ENCODE measurements at regions not wholly inside any gene's neighbourhood (a gene's known extent, or its start where the extent isn't known, plus 50 kb on each side); places are given as distances from the start of the nearest gene placed in this dataset.

GRCh38 chr10:8158193-8159071 is 103.9 kb downstream of the GATA3 start:
- no peak for DNase-seq (ENCODE audit: low read depth, low spot score)
- POLR2A ChIA-PET, result no interaction called here
- intact Hi-C loops (cut with micrococcal nuclease), result no loop called here

More at GRCh38 chr10:8158193-8159071, 103.9 kb downstream of the GATA3 start:
- H2AFZ ChIP-seq (ENCODE audit: low read depth, low read length, poor library complexity, severe bottlenecking), result no peak overlapping the region
- no peaks in the 10 kb centered on the region for H3K79me2 ChIP-seq (ENCODE audit: insufficient read depth, low read length)
- no peaks in the 10 kb centered on the region for H3K27me3 ChIP-seq (ENCODE audit: insufficient read depth, low read length)
- no peak for TF ChIP-seq REST (IDR thresholded peaks at IDR 0.05; ENCODE audit: low read depth)
- no peak for TF ChIP-seq CEBPB (IDR thresholded peaks at IDR 0.05; ENCODE audit: low read depth)
- TF ChIP-seq ELF1 (IDR thresholded peaks at IDR 0.05; ENCODE audit: borderline replicate concordance, low read depth), result no peak
- no peak for TF ChIP-seq ATF3 (IDR thresholded peaks at IDR 0.05)
- no peak for TF ChIP-seq JUND (IDR thresholded peaks at IDR 0.05)
- TF ChIP-seq, protein P1, sequence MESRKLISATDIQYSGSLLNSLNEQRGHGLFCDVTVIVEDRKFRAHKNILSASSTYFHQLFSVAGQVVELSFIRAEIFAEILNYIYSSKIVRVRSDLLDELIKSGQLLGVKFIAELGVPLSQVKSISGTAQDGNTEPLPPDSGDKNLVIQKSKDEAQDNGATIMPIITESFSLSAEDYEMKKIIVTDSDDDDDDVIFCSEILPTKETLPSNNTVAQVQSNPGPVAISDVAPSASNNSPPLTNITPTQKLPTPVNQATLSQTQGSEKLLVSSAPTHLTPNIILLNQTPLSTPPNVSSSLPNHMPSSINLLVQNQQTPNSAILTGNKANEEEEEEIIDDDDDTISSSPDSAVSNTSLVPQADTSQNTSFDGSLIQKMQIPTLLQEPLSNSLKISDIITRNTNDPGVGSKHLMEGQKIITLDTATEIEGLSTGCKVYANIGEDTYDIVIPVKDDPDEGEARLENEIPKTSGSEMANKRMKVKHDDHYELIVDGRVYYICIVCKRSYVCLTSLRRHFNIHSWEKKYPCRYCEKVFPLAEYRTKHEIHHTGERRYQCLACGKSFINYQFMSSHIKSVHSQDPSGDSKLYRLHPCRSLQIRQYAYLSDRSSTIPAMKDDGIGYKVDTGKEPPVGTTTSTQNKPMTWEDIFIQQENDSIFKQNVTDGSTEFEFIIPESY (IDR thresholded peaks at IDR 0.05; ENCODE audit: extremely low read depth, insufficient replicate concordance, low read length), result no peak
- TF ChIP-seq ZNF274 (IDR thresholded peaks at IDR 0.05; ENCODE audit: low read depth, low read length), result no peak
- TF ChIP-seq, protein P2, sequence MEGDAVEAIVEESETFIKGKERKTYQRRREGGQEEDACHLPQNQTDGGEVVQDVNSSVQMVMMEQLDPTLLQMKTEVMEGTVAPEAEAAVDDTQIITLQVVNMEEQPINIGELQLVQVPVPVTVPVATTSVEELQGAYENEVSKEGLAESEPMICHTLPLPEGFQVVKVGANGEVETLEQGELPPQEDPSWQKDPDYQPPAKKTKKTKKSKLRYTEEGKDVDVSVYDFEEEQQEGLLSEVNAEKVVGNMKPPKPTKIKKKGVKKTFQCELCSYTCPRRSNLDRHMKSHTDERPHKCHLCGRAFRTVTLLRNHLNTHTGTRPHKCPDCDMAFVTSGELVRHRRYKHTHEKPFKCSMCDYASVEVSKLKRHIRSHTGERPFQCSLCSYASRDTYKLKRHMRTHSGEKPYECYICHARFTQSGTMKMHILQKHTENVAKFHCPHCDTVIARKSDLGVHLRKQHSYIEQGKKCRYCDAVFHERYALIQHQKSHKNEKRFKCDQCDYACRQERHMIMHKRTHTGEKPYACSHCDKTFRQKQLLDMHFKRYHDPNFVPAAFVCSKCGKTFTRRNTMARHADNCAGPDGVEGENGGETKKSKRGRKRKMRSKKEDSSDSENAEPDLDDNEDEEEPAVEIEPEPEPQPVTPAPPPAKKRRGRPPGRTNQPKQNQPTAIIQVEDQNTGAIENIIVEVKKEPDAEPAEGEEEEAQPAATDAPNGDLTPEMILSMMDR (IDR thresholded peaks at IDR 0.05 in 2 of 3, conservative IDR thresholded peaks at IDR 0.05 in 1 of 3; ENCODE audit: borderline replicate concordance in 1 of 3, insufficient read depth in 1 of 3, low read depth in 2 of 3, low read length in 2 of 3), result no peak
- no peak for TF ChIP-seq POLR2A (IDR thresholded peaks at IDR 0.05; ENCODE audit: borderline replicate concordance, extremely low read depth, insufficient read depth, insufficient read length)
- no peak for TF ChIP-seq EGR1 (IDR thresholded peaks at IDR 0.05; ENCODE audit: low read depth)
- no peak for TF ChIP-seq YY1 (IDR thresholded peaks at IDR 0.05; ENCODE audit: extremely low read depth, insufficient replicate concordance, low read depth, low read length)
- no peak for TF ChIP-seq EZH2phosphoT487 (IDR thresholded peaks at IDR 0.05; ENCODE audit: borderline replicate concordance)
- TF ChIP-seq FOSL1 (IDR thresholded peaks at IDR 0.05; ENCODE audit: low read depth), result no peak
- TF ChIP-seq ZFX (IDR thresholded peaks at IDR 0.05), result no peak
- no peak for TF ChIP-seq CBX3 (IDR thresholded peaks at IDR 0.05; ENCODE audit: low read depth)
- TF ChIP-seq SIN3A (IDR thresholded peaks at IDR 0.05; ENCODE audit: low read depth), result no peak
- H3K9ac ChIP-seq (ENCODE audit: low read length), result no peak overlapping the region
- H4K20me1 ChIP-seq (ENCODE audit: insufficient read depth), result no peaks in the 10 kb centered on the region
- no peak overlapping the region for H3K4me2 ChIP-seq (ENCODE audit: low read length)
- no TSS peak for BruUV-seq (replicated peaks)
- no peaks in the 10 kb centered on the region for H3K4me1 ChIP-seq (ENCODE audit: control insufficient read depth in 1 of 2, insufficient read depth in 2 of 2, low read length in 2 of 2)
- H3K9me3 ChIP-seq (ENCODE audit: control insufficient read depth in 1 of 2, insufficient read depth in 1 of 2, low read depth in 1 of 2, low read length in 2 of 2), result no peaks in the 10 kb centered on the region
- no peak for ATAC-seq
- ChIA-PET RAD21 (ENCODE audit: low non-redundant PET in 1 of 2, low total read pairs in 2 of 2, uncharacterized antibody in 2 of 2, unreplicated experiment in 2 of 2) (no interaction called here), CTCF (no interaction called here)
- H3K27ac ChIP-seq (ENCODE audit: low read depth, low read length), result no peak overlapping the region
- no peaks in the 10 kb centered on the region for H3K36me3 ChIP-seq (ENCODE audit: control insufficient read depth in 1 of 2, insufficient read depth in 2 of 2, low read length in 2 of 2)
- no peaks in the 10 kb centered on the region for H3K9me2 ChIP-seq (ENCODE audit: insufficient read depth)
- H3K4me3 ChIP-seq (replicated peaks in 1 of 2; ENCODE audit: low read depth in 1 of 2, low read length in 2 of 2), result no peak overlapping the region

Data from HCT116 (cell line).